ENCODE measurements at regions not wholly inside any gene's neighbourhood (a gene's known extent, or its start where the extent isn't known, plus 50 kb on each side); places are given as distances from the start of the nearest gene placed in this dataset.

DNA sequence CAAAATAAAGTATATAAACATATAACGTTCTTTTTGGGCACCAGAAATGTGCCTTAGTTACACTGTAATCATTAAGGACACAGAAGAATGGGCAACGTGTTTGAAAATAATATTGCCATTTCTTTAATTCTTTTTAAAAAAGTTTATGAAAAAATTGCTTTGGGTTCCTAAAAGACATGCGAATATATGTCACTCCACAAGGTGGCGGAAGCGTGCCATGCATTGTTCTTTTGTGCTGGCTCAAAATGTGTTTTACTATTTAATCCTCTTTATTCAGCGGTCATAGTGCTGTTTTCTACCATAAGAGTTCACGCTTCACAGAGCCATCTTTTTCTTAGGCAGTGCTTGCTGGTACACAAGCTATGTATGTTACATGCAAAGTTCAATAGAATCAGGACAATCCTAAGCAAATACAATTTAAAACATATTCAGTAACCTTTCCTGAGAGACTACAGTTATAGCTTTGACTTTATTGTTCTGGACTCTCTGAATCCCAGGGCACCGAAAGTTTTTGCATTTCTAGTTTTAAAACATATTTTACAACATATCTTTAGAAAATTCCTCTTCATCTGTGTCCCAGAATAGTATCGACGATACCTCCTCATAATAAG, 147.8 kb upstream of the ERBB4 start:
- peak; percentile 8 for DNase-seq

DNA sequence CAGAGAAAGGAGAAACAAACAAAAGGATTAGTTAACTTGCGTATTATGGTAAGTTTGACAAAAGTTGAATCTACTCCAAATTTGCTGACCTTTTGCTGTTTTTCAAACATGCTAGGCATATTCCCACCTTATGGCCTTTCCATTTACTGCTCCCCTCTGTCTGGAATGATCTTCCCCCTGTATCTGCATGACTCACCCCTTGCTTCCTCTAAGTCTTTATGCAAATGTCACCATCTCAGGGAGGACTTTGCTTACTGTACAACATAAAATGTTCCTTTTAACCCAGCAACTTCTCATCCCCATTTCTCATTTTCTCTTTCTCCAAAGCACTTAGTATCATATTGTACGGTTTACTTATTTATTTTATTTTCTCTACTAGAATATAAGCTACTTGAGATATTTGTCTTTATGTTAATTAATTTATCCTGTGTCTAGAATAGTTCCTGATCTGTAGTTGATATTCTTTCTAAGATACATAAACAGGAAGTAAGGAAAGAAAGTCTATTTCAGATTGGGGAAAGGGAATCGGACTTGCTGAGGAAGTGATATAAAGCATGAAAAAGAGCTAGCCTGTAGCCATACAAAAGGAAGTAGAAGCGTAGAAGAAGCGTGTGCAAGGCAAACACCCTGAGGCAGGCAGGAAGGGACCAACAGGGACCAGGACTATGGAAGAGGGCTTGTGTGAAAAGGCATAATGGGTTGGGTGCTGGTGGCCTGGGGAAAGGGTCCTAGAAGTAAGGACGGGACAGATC, 144.9 kb upstream of the ERBB4 start:
- no peak for DNase-seq

DNA sequence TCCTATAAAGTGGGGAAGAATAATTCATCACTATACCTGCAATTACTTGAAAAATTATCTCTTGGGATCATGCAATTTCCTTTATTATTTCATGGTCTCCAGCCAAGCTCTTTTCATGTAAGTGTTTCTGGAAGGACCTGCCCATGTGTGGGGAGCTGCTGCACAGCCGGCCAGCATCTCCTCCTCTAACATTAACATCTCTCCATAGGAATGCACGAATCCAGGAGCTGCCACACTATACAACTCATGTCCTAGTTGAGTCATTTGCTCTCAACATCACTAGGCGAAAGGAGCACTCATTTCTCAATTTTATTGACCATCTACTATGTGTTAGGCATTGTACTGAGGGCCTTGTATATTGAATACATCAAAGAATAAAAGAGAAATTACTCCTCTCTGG, 144.3 kb upstream of the ERBB4 start:
- DNase-seq: no peak

DNA sequence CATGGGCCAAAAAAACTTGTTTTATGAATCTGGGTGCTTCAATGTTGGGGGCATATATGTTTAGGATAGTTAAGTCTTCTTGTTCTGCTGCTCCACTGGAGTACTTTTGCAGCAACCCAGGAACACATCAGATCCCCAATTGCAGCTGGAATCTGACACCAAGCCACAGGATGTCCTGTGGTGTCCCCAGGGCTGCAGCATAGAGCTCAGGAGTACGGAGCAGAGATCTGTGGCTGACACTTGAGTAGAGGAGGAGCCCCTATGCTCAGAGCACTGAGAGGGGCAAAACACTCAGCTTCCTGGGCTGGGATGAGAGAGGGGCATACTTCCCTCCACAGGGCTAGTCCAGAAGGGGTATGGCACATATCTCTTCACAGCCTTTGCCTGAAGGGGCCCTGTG, 138.9 kb upstream of the ERBB4 start:
- DNase-seq: no peak

DNA sequence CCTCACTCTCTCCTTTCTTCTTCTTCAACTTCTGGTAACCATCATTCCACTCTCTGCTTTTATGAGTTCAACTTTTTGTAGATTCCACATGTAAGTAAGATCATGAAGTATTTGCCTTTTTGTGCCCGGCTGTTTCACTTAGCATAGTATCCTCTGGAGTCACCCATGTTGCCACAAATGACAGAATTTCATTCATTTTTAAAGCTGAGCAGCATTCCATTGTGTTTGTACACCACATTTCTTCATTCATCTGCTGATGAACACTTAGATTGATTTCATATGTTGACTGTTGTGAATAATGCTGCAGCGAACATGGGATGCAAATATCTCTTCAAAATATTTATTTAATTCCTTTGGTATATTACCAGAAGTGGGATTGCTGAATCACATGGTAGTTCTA, 133.6 kb upstream of the ERBB4 start:
- no peak for DNase-seq

DNA sequence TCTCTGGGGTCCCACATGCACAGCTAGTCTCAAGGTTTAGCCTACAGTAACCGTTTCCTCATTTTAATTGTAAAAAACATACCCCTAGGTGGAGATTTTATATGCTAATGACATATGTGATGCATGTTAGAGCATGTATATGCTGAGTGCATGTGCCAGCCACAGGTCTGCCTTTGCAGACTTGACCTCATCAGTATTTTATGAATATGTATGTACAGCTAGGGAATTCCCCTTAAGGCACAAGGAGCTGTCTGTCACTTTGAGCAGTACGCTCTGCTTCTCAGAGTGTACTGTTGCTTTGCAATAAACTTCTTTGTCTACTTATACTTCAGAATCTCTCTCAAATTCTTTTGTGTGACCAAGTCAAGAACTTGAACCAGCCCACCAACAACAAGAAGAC, 131.2 kb upstream of the ERBB4 start:
- no peak for DNase-seq

DNA sequence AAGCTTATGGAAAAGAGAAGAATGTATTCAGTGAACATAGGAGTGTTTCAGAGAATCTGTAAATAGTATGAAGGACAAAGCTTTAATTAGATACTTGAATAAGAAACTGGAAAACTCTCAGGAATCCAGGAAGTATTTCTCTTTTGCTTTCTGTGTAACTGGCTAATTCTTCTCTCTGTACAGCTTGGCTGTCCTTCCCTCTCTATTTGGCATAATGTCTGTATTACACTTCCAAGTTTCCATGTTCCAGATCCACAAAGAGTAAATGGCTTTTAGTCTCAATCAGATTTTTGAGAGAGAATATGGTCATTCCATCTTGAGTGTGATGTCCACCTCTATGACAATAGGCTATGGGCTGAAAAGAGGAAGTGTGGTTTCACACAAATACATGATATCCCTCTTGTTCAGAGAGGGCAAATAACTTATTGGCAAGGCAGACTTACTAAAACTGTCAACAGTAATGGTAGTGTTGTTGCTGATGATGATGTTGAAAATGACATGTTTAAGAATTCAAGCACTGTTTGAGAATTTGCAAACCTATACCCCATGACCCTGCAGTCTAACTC, 129.2 kb upstream of the ERBB4 start:
- DNase-seq: no peak

DNA sequence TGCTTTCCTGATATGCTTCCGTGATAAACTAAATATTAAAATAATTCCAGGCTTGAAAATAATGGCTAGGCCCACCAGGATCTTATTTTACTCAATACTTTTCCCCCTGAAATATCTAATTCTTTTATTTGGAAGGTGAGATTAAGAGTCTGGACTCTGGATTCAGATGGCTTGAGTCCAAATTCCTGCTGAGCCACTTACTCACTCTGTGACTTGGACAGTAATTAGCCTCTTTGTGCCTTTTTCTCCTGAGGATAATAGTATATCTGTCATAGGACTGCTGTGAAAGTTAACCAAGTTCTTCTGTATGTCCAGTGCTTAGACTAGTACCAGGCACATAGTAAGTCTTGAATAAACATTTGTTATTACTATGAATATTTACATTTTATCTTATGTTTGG, 127.3 kb upstream of the ERBB4 start:
- no peak for DNase-seq

DNA sequence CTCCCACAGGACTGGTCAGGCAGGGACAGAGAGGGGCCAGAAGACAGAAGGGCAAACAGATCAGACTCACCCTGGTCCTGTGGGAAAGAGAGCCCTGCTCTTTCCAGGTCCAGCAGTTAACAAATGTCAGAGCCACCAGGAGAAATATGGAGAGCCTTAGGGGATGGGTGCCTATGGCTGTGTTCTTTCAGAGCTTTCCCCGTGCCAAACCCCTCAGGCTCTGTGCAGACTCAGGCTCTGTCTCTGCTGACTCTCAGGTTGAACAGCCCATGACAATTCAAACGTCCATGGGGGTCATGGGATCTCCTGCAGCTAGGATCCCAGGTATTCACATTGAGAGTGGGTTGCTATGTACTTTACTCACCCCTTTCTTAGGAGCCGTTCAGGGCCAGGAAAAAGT, 120.8 kb upstream of the ERBB4 start:
- no peak for DNase-seq

DNA sequence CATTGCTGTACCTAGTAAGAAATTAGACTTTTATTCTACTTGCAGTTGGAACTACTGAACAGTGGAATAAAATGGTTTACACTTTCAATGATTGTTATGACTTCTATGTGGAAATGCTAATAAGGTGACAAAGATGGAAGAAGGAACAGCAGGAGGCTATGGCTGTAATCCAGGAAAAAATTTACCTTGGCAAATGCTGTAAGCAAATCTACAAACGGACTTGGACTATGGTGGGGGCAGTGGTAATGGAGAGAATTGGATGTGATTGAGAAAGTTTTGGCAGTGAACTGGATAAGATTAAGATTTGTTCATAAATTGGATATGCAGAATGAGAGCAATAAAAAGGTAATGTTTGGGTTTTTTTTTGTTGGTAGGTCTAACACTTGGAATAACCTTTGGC, 111.0 kb upstream of the ERBB4 start:
- DNase-seq: no peak

DNA sequence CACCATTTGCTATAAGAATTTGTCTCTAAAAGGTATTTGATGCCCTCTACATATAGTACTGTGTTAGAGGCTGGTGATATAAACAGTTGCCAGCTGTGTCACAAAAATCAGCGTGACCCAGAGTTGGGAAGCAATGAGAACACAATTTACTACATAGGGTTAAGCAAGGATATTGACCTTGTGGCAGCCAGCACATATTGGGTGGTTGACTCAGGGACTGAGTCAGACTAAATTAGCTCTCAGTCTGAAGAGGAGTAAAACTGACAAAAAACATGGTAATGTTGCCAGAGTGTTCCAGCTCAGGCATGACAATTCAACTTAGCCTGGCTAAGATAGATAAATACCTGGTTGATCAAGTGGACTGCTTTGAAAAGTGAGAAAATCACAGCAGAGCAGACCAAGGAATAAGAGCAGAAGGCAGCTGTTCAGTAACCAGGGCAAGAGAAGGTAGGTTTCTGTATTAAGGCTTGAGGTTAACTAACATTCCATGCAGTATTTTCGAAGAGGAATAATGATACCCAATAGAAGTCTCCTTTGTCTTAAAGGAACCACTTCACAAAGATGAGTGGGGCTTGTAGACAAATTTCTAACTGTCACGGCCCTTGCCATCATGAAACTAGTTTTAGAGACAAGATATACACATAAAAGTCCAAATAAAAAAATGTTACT, 108.2 kb upstream of the ERBB4 start:
- no peak for DNase-seq

DNA sequence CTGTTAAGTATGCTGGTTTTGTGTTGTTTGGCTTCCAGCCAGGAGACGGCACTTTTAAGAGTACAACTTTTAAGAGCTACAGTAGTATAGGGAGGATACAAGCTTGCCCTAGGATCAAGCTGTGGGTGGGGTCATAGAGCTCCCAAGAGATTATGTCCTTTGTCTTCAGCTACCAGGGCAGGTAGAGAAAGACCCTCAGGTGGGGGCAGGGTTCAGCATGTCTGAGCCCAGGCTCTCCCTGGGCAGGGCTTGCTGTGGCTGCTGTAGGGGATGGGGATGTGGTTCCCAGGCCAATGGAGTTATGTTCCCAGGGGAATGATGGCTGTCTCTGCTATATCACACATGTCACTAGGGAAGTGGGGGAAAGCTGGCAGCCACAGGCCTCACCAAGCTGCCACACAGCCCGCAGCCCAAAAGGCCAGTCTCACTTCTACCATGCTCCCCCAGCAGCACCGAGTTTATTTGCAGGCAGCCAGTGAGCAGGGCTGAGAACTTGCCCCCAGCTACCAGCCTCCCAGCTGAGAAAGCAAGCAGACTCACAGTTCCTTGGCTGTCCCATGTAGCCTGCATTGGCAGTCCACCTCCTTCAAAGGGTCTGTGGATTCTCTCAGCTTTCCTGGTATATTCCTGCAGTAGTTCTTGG, 105.7 kb upstream of the ERBB4 start:
- DNase-seq: no peak

DNA sequence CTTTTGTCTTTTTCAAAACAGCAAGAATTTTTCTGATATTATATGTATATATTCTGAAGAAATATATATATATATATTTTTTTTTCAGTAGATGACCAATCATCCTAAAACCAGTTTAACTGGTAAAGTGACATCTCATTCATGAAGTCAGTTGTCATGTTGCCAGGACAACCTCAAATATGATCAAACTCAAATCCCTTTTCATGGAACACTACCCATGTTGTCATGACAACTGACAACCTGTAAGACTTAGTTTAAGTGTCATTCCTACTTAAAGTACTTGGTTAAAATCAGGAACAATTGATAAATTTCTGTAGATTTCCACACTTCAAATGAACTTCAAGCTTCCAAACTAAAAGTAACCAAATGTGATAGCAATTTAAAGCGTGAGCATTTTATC, 101.8 kb upstream of the ERBB4 start:
- DNase-seq: no peak

DNA sequence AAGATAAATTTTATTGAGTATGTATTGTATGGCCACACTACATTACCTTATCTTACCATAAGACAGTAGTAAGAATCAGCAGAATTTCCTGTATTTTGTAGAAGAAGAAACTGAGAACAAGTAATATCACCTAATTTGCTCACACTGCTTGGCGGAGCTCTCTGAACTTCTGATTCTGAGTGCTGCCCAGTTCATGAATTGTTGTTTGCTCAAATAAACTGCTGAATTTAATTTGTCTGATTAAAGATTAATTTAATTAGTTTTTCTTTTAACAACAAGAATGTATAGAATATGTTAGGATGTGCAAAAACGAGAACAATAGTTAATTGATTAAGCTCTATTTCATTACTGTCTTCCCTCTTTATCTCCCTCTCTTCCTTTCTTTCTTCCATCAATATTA, 100.1 kb upstream of the ERBB4 start:
- DNase-seq: no peak

DNA sequence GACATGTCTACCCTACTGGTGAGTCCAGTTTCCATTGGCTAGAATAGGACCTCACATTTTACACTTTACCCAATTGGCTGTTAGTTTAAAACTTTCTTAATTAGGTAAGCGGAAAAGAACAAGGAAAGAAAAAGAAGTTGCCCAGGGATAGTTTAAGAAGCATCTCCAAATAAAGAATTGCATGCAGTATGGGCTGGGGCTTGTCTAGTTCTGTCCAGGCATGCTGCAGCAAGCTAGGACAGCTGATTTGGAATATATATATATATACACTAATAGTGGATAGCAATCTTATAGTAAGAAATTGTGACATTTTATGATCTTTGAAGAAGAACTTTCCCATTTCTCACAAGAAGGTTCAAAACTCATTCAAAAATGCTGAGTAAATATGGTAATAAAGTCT, 90.0 kb upstream of the ERBB4 start:
- no peak for DNase-seq

DNA sequence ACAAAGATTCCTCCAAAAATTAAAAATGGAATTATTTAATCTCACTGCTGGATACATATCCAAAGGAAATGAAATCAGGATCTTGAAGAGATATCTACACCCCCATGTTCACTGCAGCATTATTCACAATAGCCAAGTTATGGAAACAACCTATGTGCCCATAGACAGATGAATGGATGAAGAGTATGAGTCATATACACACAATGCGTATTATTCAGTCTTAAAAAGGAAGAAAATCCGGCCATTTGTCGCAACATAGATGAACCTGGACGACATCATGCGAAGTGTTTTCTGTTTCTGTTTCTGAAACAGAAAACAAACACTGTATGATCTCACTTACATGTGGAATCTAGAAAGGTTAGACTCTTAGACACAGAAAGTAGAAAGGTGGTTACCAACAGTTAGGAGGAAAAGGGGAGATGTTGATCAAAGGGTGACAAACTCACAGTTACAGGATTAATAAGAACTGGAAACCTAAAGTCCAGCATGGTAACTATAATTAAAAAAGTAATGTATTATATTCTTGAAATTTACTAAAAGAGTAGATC, 87.8 kb upstream of the ERBB4 start:
- DNase-seq: no peak

DNA sequence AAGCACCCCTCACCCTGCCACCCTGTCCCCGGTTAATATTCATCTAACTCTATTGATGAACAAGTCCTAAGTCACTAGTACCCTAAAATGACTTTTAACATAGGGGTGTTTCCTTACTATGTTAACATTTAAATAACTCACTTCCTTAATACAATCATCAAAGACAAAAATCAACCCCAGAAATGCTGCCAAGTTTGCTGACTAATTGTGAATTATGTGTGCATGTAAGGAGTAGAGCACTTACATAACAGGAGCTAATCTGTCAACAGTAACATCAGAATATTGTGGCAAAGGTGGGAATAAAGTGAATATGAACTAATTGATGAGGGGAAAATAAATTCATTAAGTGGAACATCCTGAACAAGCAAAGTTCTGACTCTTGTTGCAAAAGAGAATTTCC, 81.4 kb upstream of the ERBB4 start:
- DNase-seq: no peak

DNA sequence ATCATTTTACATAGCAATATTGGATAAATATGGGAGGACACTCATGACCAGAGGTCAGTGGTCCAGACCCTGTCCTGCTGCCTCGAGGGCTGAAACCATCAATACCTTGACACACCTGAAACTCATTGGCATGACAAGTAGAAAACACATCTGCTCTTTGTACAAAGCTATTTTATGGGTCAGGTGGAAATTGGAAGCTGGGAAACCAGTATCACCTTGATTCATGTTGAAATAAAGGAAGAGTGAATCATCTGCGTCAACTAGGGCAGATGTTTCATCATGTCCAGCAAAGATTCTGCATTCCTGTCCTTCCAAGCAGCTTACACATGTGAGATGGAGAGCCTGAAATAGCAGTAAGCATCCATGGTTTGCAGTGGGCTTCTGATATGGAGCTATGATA, 80.0 kb upstream of the ERBB4 start:
- DNase-seq: no peak

DNA sequence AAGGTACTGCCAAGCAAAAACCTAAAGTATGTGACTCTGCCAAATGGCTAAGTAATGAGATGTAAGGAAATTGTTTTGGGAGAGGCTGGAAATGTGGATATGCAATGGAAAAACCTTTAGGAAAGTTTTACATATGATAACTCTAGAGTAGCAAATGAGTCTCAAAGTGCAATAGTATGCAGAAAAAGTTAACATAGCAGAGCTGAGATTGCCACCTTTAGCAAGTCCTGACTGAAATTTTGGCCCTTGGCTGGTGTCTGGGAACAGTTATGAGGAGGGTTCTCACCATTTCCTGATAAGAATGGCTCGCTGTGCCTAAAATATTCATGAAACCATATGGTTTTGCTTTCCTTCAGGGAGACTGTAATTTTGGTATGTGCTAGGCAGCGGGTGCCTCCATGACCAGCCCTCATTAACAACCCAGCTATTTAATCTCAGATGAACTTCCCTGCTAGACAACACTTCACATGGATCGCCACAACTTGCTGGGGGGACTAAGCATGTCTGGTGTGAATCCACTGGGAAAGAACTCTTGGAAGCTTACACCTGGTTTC, 72.3 kb upstream of the ERBB4 start:
- no peak for DNase-seq

DNA sequence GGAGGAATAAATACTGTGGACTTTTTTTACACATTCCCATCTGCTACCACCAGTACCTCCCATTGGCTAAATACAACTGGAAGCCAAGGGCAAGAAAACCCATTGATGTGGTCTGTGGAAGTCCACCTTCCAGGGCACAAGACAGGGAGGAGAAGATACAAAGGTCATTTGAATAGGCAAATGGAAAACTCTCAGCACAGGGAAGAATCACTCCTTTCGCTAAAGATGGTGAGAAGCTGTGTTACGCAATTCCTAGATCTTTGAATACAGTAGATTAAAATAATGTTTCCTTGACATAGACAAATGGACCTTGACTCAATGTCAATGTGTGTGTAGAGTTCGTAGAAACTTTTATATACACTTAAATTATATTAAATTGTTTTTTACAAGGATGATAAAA, 70.9 kb upstream of the ERBB4 start:
- DNase-seq: no peak

DNA sequence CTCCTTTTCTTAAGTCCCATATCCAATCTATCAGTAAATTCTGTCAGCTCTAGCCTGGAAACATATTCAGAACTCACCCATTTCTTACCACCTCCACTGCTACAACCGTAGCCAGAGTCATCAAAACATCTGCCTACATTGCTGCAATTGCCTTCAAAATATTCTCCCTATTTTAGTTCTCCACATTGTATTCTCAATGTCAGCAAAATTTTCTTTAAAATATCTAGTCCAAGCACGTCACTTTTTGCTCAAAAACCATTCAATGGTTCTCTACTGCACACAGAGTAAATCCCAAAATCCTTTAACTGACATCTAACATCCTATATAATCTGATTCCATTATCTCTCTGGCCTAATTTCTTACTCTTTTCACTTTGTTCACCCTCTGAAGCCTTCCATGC, 68.5 kb upstream of the ERBB4 start:
- DNase-seq: no peak

DNA sequence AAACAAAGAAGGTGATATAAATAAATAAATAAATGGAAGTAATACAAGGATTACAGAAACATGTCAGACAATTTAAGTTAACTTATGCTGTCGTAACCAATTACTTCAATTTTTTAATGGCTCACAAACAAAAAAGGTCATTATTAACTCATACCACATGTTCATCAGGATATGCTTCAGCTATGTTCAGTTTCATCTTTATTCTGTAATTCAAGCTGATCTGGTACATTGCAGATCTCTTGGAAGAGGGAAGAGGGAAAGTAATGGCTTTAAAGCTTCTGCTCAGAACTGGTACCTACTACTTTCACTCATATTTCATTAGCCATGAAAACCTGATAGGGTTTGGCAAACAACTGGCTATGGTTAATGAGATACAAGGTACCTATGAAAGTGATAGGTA, 67.6 kb upstream of the ERBB4 start:
- DNase-seq: no peak

DNA sequence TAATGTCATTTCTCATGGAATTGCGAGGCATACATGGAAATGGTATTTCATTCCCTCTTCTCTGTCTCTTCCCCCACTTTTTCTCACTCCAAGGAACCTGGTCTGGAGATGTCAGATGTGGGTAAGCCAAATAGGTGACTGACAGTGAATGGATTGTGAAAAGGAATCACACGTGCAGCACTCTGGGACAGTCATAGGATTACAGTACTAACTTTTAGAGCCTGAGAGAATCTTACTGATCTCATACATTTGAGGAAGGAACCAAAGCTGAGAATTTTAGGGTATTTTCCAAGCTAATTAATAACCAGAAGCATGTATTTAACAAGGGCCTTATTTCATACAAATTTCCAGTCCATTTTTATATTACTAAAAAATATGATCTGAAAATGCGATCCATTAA, 58.1 kb upstream of the ERBB4 start:
- no peak for DNase-seq

All from activated CD4-positive, alpha-beta T cell treated with anti-CD3 and anti-CD28 coated beads for 1 hour (primary cell).